Common myeloid progenitor, CD34-positive (primary cell): ENCODE measurements at regions not wholly inside any gene's neighbourhood (a gene's known extent, or its start where the extent isn't known, plus 50 kb on each side); places are given as distances from the start of the nearest gene placed in this dataset.
"Not testable (repeated sequence)": the region's sequence is repeated elsewhere in the genome, so short reads cannot be mapped to it uniquely, and the experiment has no call there.

Source experiments
- CTCF ChIA-PET: fragments of 350-600 bp; sonication (Branson Sonifier 250); formaldehyde crosslinking; loops from one replicate; lab custom pipeline; 2021; ENCODE audit warnings: antibody characterized with exemption; lab: Charles Lee
- POLR2A ChIA-PET: fragments of 350-600 bp; sonication (Branson Sonifier 250); formaldehyde crosslinking; loops from one replicate; lab custom pipeline; 2021; ENCODE audit warnings: antibody characterized with exemption; lab: Charles Lee
- DNase-seq, 3 donors: peaks; one replicate each; pipeline versions ENCODE4 v3.0.0 to v3.0.0-alpha.2; 2013
- H3K27ac ChIP-seq, 2 experiments: 1 replicate in 1 of 2; 2 replicates in 1 of 2; pipeline ENCODE4 v1.7.0; 2013; ENCODE audit warnings: inconsistent platforms in 2 of 2, low read length in 2 of 2, mild to moderate bottlenecking in 2 of 2, low read depth in 1 of 2, moderate library complexity in 1 of 2; ENCODE audit not compliant: severe bottlenecking in 2 of 2, insufficient read depth in 1 of 2, poor library complexity in 1 of 2
- H3K27me3 ChIP-seq, 5 experiments: replicated peaks in 2 of 5; 1 replicate in 3 of 5; 2 replicates in 2 of 5; pipeline versions ENCODE4 v1.6.1 to v1.7.0; 2013; ENCODE audit warnings: low read length in 4 of 5, mild to moderate bottlenecking in 2 of 5, moderate library complexity in 2 of 5, inconsistent platforms in 1 of 5; ENCODE audit not compliant: insufficient read depth in 5 of 5, control insufficient read depth in 4 of 5
- H3K36me3 ChIP-seq, 4 experiments: 1 replicate in 2 of 4; 2 replicates in 2 of 4; pipeline versions ENCODE4 v1.6.1 to v1.7.0; 2013; ENCODE audit warnings: low read length in 3 of 4, control low read depth in 1 of 4, mild to moderate bottlenecking in 1 of 4; ENCODE audit not compliant: control insufficient read depth in 4 of 4, insufficient read depth in 4 of 4
- H3K4me1 ChIP-seq, 4 experiments: 1 replicate in 3 of 4; 2 replicates in 1 of 4; pipeline versions ENCODE4 v1.6.1 to v1.7.1; 2013; ENCODE audit warnings: low read length in 3 of 4, mild to moderate bottlenecking in 3 of 4, control low read depth in 1 of 4, inconsistent platforms in 1 of 4, moderate library complexity in 1 of 4; ENCODE audit not compliant: control insufficient read depth in 4 of 4, insufficient read depth in 4 of 4; ENCODE audit errors: control extremely low read depth in 1 of 4
- H3K4me3 ChIP-seq, 7 experiments: 1 replicate in 4 of 7; 2 replicates in 3 of 7; pipeline versions ENCODE4 v1.5.1 to v1.7.0; 2013; ENCODE audit warnings: mild to moderate bottlenecking in 7 of 7, low read length in 6 of 7, moderate library complexity in 6 of 7, inconsistent platforms in 2 of 7, low read depth in 2 of 7, control low read depth in 1 of 7; ENCODE audit not compliant: insufficient read depth in 4 of 7, control insufficient read depth in 1 of 7; ENCODE audit errors: extremely low read depth in 1 of 7
- H3K9me3 ChIP-seq, 5 experiments: 1 replicate in 4 of 5; 2 replicates in 1 of 5; pipeline versions ENCODE4 v1.6.1 to v1.7.1; 2013; ENCODE audit warnings: low read length in 4 of 5, mild to moderate bottlenecking in 2 of 5, inconsistent platforms in 1 of 5, low read depth in 1 of 5, moderate library complexity in 1 of 5; ENCODE audit not compliant: control insufficient read depth in 4 of 5, insufficient read depth in 2 of 5; ENCODE audit errors: control extremely low read depth in 1 of 5
- WGBS: methylation state at CpG from one replicate; pipeline ENCODE4 v1.1.5; 2013; ENCODE audit not compliant: insufficient coverage; 5-methylcytosine and 5-hydroxymethylcytosine counted together

GRCh38 chr6:158888171-158888570 lies 69.0 kb upstream of the EZR start:
- H3K36me3 ChIP-seq, H3K27ac ChIP-seq, CTCF ChIA-PET, H3K4me3 ChIP-seq, DNase-seq, H3K4me1 ChIP-seq, POLR2A ChIA-PET, H3K9me3 ChIP-seq, H3K27me3 ChIP-seq: not testable (repeated sequence)
- WGBS = 94% methylated on average over 8 of the region's 8 CpGs

GRCh38 chr6:158886346-158886977 lies 67.3 kb upstream of the EZR start:
- POLR2A ChIA-PET, DNase-seq, H3K4me3 ChIP-seq, H3K4me1 ChIP-seq, H3K9me3 ChIP-seq, H3K36me3 ChIP-seq, CTCF ChIA-PET, H3K27me3 ChIP-seq, H3K27ac ChIP-seq: not testable (repeated sequence)
- 99% methylated on average over 13 of the region's 15 CpGs for WGBS

GRCh38 chr6:158881884-158882283 lies 62.7 kb upstream of the EZR start:
- H3K27ac ChIP-seq, H3K36me3 ChIP-seq, CTCF ChIA-PET, H3K4me1 ChIP-seq, DNase-seq, POLR2A ChIA-PET, H3K27me3 ChIP-seq, H3K4me3 ChIP-seq: not testable (repeated sequence)
- WGBS = 100% methylated on average over 3 of the region's 3 CpGs
- peaks cover 0 to 12% (median 4%) of the 10 kb centered on the region in 5 experiments for H3K9me3 ChIP-seq

GRCh38 chr6:158881276-158881675 lies 62.1 kb upstream of the EZR start:
- H3K4me1 ChIP-seq, CTCF ChIA-PET, H3K36me3 ChIP-seq, DNase-seq, H3K27ac ChIP-seq, H3K27me3 ChIP-seq, POLR2A ChIA-PET, H3K4me3 ChIP-seq: not testable (repeated sequence)
- peaks cover 2 to 12% (median 4%) of the 10 kb centered on the region in 5 experiments for H3K9me3 ChIP-seq
- WGBS = 83% methylated on average over 1 of the region's 1 CpG

GRCh38 chr6:158879180-158879579 lies 60.0 kb upstream of the EZR start:
- CTCF ChIA-PET = no interaction called here

GRCh38 chr6:158877716-158878115 lies 58.5 kb upstream of the EZR start:
- Histone ChIP-seq H3K36me3 (no peaks in the 10 kb centered on the region), H3K4me1 (no peaks in the 10 kb centered on the region), H3K27me3 (no peaks in the 10 kb centered on the region), H3K9me3 (peaks cover 2 to 12% (median 4%) of the 10 kb centered on the region in 5 experiments), H3K27ac (no peak overlapping the region), H3K4me3 (no peak overlapping the region)
- WGBS = 100% methylated on average over 1 of the region's 1 CpG
- no peak for DNase-seq
- ChIA-PET POLR2A (no interaction called here), CTCF (no interaction called here)

More at GRCh38 chr6:158879180-158879579, 60.0 kb upstream of the EZR start:
- Histone ChIP-seq H3K36me3 (no peaks in the 10 kb centered on the region), H3K4me1 (no peaks in the 10 kb centered on the region), H3K27ac (no peak overlapping the region), H3K27me3 (no peaks in the 10 kb centered on the region), H3K4me3 (no peak overlapping the region), H3K9me3 (peaks cover 2 to 12% (median 4%) of the 10 kb centered on the region in 5 experiments)
- WGBS = 100% methylated on average over 3 of the region's 5 CpGs
- DNase-seq = no peak
- POLR2A ChIA-PET = interaction anchor here (1.2 kb wide), 1 partner anchor 60 kb away, joined by 4 read pairs; the partner anchor contains the start of gene EZR

GRCh38 chr6:158876886-158877285 lies 57.7 kb upstream of the EZR start:
- CTCF ChIA-PET = no interaction called here
- WGBS = no CpG with 5 or more reads among the region's 1 CpG

More at GRCh38 chr6:158876886-158877285, 57.7 kb upstream of the EZR start:
- no peak overlapping the region for H3K4me3 ChIP-seq
- no peak overlapping the region for H3K27ac ChIP-seq
- H3K36me3 ChIP-seq = no peaks in the 10 kb centered on the region
- H3K4me1 ChIP-seq = no peaks in the 10 kb centered on the region
- POLR2A ChIA-PET = no interaction called here
- no peak for DNase-seq
- H3K27me3 ChIP-seq = no peaks in the 10 kb centered on the region
- peaks cover 2 to 12% (median 4%) of the 10 kb centered on the region in 5 experiments for H3K9me3 ChIP-seq
